MCF 10A (cell line): ENCODE measurements at regions not wholly inside any gene's neighbourhood (a gene's known extent, or its start where the extent isn't known, plus 50 kb on each side); places are given as distances from the start of the nearest gene placed in this dataset.

Experiments used
- BruUV-seq: library from RNA; stranded (reverse); fragments of 400-500 nt; replicated peaks from 2 replicates; lab custom pipeline; 2021; lab: Mats Ljungman, UMichigan
- CTCF ChIA-PET: fragments of 300-600 bp; sonication (Branson Sonifier 250); formaldehyde crosslinking; extraction: SDS; loops from one replicate; lab custom pipeline; 2021; ENCODE audit warnings: antibody characterized with exemption, inconsistent platforms; lab: Yijun Ruan, JAX
- POLR2A ChIA-PET: fragments of 300-600, 350-650 bp; sonication (Branson Sonifier 250); formaldehyde crosslinking; extraction: SDS; loops from one replicate; lab custom pipeline; 2020; ENCODE audit warnings: antibody characterized with exemption, inconsistent platforms; lab: Yijun Ruan, JAX
- DNase-seq: peaks from one replicate; pipeline ENCODE4 v3.0.0-alpha.2; 2018; ENCODE audit not compliant: unreplicated experiment
- H3K27ac Mint-ChIP-seq: one replicate; pipeline ENCODE4 v1.8.0; 2022; ENCODE audit warnings: mild to moderate bottlenecking, low read depth, mixed read lengths; ENCODE audit not compliant: unreplicated experiment
- H3K27me3 Mint-ChIP-seq: one replicate; pipeline ENCODE4 v1.8.0; 2022; ENCODE audit warnings: mixed read lengths; ENCODE audit not compliant: insufficient read depth, unreplicated experiment
- H3K36me3 Mint-ChIP-seq: one replicate; pipeline ENCODE4 v1.8.0; 2022; ENCODE audit warnings: mild to moderate bottlenecking, moderate library complexity, mixed read lengths; ENCODE audit not compliant: insufficient read depth, unreplicated experiment
- H3K4me1 Mint-ChIP-seq: one replicate; pipeline ENCODE4 v1.8.0; 2022; ENCODE audit warnings: mixed read lengths; ENCODE audit not compliant: insufficient read depth, unreplicated experiment
- H3K4me3 Mint-ChIP-seq: one replicate; pipeline ENCODE4 v1.8.0; 2022; ENCODE audit warnings: mild to moderate bottlenecking, moderate library complexity, mixed read lengths; ENCODE audit not compliant: unreplicated experiment
- H3K9me3 Mint-ChIP-seq: one replicate; pipeline ENCODE4 v1.8.0; 2022; ENCODE audit warnings: mixed read lengths; ENCODE audit not compliant: unreplicated experiment
- intact Hi-C: fragments of 100-400 bp; cut with micrococcal nuclease; formaldehyde crosslinking; loops from 2 replicates; pipeline ENCODE4 v1.14.1; 2022
- TF ChIP-seq, protein P1 (sequence below): fragments of 200-600 bp; IDR thresholded peaks from one replicate; pipeline ENCODE4 v1.8.0; 2022; ENCODE audit warnings: antibody characterized with exemption, mild to moderate bottlenecking; ENCODE audit not compliant: unreplicated experiment

- TF ChIP-seq, protein P1, sequence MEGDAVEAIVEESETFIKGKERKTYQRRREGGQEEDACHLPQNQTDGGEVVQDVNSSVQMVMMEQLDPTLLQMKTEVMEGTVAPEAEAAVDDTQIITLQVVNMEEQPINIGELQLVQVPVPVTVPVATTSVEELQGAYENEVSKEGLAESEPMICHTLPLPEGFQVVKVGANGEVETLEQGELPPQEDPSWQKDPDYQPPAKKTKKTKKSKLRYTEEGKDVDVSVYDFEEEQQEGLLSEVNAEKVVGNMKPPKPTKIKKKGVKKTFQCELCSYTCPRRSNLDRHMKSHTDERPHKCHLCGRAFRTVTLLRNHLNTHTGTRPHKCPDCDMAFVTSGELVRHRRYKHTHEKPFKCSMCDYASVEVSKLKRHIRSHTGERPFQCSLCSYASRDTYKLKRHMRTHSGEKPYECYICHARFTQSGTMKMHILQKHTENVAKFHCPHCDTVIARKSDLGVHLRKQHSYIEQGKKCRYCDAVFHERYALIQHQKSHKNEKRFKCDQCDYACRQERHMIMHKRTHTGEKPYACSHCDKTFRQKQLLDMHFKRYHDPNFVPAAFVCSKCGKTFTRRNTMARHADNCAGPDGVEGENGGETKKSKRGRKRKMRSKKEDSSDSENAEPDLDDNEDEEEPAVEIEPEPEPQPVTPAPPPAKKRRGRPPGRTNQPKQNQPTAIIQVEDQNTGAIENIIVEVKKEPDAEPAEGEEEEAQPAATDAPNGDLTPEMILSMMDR = no peak
- Mint-ChIP-seq H3K27me3 (no peaks in the 10 kb centered on the region), H3K4me3 (no peak overlapping the region), H3K36me3 (no peaks in the 10 kb centered on the region), H3K4me1 (peaks cover 7% of the 10 kb centered on the region), H3K9me3 (no peaks in the 10 kb centered on the region), H3K27ac (no peak overlapping the region)
- no TSS peak for BruUV-seq
- intact Hi-C loops = no loop called here
- CTCF ChIA-PET = interaction anchor here (0.6 to 1.1 kb wide), 2 partner anchors 35 to 95 kb away, joined by 3 to 4 read pairs; no protein-coding TSS in a partner anchor
- POLR2A ChIA-PET = no interaction called here
- no peak for DNase-seq
Measured at GRCh38 chr2:212727751-212728150, 189.1 kb upstream of the ERBB4 start.

- peaks cover 5% of the 10 kb centered on the region for H3K9me3 Mint-ChIP-seq
- DNase-seq = no peak
- no peaks in the 10 kb centered on the region for H3K36me3 Mint-ChIP-seq
- BruUV-seq = no TSS peak
- TF ChIP-seq, protein P1 = no peak
- peaks cover 8% of the 10 kb centered on the region for H3K4me1 Mint-ChIP-seq
- H3K27me3 Mint-ChIP-seq = no peaks in the 10 kb centered on the region
- ChIA-PET POLR2A (interaction anchor here (0.8 kb wide), 1 partner anchor 12 kb away, joined by 3 read pairs; no protein-coding TSS in a partner anchor), CTCF (no interaction called here)
- no peak overlapping the region for H3K4me3 Mint-ChIP-seq
- intact Hi-C loops = no loop called here
- no peak overlapping the region for H3K27ac Mint-ChIP-seq
Measured at GRCh38 chr2:212726403-212726802, 187.8 kb upstream of the ERBB4 start.

DNA sequence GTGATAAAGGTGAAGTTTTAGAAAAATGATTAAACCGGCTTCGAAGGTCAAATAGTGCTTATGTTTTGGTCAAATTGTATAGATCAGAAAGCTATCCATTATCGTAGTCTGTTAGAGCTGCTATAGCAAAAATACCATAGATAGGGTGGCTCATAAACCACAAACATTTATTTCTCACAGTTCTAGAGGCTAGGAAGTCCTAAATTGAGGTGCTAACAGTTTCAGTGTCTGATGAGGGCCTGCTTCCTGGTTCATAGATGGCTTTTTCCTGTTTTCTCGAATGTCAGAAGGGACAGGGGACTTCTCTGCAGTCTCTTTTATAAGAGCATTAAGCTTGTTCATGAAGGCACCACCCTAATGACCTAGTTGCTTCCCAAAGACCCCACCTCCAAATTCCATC, 186.6 kb upstream of the ERBB4 start:
- TF ChIP-seq, protein P1 = no peak
- Mint-ChIP-seq H3K4me3 (no peak overlapping the region), H3K27me3 (no peaks in the 10 kb centered on the region), H3K36me3 (no peaks in the 10 kb centered on the region), H3K27ac (no peak overlapping the region), H3K9me3 (peaks cover 7% of the 10 kb centered on the region), H3K4me1 (peaks cover 8% of the 10 kb centered on the region)
- ChIA-PET CTCF (no interaction called here), POLR2A (no interaction called here)
- no peak for DNase-seq
- no TSS peak for BruUV-seq
- intact Hi-C loops = no loop called here

DNA sequence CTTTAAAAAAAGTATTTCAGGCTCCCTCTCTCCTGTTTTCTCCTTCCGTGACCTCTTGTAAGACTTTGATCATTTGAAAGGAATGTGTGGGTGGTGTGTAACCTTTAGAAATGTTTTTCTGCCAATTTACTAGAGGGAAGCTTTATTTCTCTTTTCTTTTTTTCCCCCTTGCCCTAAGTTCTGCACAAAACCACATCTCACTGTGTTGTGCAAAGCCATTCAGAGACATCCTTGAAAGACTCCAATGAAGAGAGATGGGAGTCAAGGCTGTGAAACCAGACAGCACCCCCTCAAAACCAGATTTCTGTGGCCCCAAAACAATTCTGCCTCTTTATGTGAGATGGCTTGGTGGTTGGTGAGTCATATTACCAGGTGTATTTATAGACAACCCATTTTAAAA, 184.6 kb upstream of the ERBB4 start:
- Mint-ChIP-seq H3K36me3 (no peaks in the 10 kb centered on the region), H3K27me3 (no peaks in the 10 kb centered on the region), H3K4me1 (peaks cover 8% of the 10 kb centered on the region), H3K27ac (no peak overlapping the region), H3K4me3 (peak overlapping the region; percentile 14), H3K9me3 (peaks cover 7% of the 10 kb centered on the region)
- POLR2A ChIA-PET = no interaction called here
- no TSS peak for BruUV-seq
- peak; percentile 11 for DNase-seq
- intact Hi-C loops = no loop called here
- TF ChIP-seq, protein P1 = no peak
- CTCF ChIA-PET = no interaction called here
